Activated CD8-positive, alpha-beta memory T cell treated with anti-CD3 and anti-CD28 coated beads, Interleukin-2, amount 50 U/mL, for 1 hour (primary cell): ENCODE measurements at regions not wholly inside any gene's neighbourhood (a gene's known extent, or its start where the extent isn't known, plus 50 kb on each side); places are given as distances from the start of the nearest gene placed in this dataset.

Source experiments
- DNase-seq: peaks from one replicate; pipeline ENCODE4 v3.0.0-alpha.2; 2020; ENCODE audit errors: extremely low read depth

- no peak for DNase-seq
Observed at GRCh38 chr10:4527281-4527970, 298.6 kb upstream of the AKR1E2 start.

GRCh38 chr10:4526311-4526731 is 299.7 kb upstream of the AKR1E2 start:
- DNase-seq: no peak

GRCh38 chr10:4525103-4525502 is 300.9 kb upstream of the AKR1E2 start:
- no peak for DNase-seq

- DNase-seq: no peak
Observed at GRCh38 chr10:4522296-4523000, 303.6 kb upstream of the AKR1E2 start.

DNA sequence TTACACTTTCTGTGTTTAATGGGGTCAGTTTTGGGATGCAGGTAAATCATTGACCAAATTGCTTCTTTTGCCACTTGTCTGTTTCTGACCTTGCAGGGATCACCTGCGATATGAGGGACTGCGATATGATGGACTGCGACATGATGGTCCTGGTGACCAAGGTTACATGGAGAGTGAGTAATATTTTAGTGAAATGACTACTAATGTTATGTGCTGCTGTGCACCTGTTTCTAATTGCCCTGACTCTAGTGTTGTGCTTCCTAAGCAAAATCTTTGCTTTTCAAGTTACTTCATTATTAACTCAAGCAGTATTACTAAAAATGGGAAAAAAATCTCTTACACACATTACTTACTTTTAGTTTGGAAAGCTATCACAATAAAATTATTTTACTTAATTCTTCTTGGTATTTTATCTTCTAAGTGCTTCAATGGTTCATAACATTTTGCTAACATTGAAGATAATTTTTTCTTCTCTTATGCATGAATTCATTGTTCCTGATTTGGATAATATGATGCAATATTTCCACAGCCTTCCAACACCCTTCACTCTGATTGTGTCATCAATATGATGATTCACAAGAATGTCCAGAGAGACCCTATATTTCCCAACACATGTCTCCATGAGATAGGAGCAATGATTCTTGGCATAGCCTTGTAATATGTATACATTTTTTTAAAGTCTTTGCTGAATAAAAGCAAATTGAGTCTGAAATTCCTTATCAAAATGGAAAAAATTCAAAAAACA is 306.2 kb upstream of the AKR1E2 start:
- no peak for DNase-seq

GRCh38 chr10:4517746-4518145 is 308.3 kb upstream of the AKR1E2 start:
- no peak for DNase-seq

- no peak for DNase-seq
Observed at GRCh38 chr10:4515721-4516120, 310.3 kb upstream of the AKR1E2 start.

DNA sequence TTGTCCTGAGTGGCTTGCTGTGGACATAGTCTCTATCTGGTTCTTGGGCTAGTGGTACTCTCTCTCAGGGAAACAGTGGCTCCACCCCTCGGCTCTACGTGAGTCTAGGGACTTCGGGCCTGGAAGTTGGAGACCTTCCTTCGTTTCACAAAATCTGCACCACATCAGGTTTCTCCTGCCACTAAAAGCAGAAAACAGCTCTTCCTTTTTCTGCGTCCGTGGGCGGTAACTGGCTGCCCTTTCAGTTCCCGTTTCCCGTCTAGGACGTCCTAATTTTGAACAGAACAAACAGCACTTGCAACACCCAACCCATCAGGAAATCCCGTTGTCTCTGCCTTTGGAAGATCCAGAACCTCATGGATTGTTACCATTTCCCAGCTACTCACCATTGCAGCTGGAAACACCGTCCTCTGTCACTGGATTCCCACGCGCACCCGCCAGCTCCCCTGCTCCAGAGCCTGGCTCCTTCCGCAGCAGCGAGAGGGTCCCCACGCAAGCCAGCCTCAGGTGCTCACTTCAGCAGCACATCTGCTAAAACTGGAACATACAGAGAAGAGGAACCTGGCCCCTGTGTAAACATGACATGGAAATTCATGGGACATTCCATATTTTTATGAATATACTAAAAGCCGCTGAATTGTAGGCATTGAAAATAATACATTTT is 311.4 kb upstream of the AKR1E2 start:
- DNase-seq: no peak

DNA sequence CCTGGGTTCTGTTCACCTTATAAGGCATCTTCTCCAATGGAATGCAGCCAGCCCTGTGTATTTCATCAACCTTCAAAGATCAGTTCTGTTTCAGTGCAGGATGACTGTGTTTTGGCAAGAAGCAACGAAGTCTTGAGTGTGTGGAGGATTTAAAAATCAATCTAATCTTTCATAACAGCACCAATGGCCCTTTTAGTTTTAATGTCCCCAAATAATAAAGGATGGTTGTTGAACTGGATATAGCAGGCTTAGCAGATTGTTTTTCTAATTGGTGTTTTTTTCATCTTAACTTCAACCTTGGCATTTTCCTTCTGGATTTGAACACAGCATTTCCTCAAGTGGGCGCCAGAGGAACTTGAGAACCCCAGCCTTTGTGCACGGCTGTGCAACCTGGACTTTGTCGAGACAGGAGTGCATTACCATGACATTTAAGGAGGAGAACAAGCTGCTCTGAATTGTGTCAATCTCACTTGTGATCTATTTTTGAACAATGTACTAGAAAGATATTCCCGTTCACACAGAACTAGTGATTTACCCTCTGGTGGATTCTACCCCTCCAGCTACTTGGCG is 313.3 kb upstream of the AKR1E2 start:
- no peak for DNase-seq

DNA sequence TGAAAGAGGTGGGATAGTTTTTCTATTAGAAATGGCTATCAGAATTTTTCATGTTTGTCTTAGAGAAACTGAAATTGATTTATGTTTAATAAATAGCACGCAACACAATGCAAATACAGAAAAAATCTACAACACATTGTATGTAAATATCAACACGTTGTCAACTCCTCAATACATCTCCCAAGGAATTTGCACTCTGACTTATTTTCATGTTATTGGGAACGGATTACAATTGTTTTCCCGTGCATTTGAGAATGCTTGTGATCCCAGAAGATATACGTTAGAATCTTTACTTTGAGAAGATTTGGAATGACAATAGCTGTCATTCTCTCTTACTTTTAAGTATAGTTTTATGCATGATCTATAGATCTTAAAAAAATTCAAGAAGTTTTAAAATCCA is 313.8 kb upstream of the AKR1E2 start:
- DNase-seq: no peak

- DNase-seq: no peak
Observed at GRCh38 chr10:4511509-4511908, 314.5 kb upstream of the AKR1E2 start.

DNA sequence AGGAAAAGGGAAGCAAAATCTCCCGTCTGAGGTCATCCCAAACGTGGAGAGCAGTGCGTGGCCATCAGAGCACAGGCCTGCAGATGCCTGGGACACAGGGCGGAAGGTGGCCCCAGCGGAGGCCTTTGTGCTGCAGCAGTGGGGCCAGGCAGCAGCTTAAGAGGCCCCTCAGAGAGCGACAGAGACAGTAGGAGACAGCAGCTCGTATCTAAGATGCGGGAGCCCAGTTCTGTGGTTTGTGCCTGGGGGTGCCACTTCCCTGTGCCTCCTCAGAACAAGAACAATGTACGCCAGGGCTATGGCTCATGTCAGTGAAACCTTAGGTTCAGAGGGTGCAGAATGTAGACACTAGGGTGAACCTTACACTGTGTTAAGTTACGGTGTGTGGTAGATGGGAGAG is 316.6 kb upstream of the AKR1E2 start:
- no peak for DNase-seq

GRCh38 chr10:4506095-4506494 is 319.9 kb upstream of the AKR1E2 start:
- no peak for DNase-seq

DNA sequence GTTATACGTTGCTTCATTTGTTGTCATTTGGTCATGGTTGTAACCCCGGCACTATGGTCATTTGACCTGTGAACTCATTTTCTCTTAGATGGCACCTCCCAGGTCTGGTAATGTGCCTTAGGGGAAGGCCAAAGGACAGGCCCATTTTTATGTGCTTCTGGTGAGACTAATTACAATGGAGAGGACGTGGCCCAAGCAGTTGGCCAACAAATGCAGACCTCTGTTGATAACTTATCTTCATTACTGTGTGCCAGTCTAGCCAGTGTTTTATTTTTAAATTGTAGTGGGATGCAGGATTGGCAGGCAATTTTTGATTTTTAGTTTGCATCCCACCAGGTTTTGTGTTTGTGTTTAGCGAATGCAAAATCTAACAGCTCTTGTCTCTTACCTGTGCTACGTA is 321.5 kb upstream of the AKR1E2 start:
- no peak for DNase-seq

- DNase-seq: no peak
Observed at GRCh38 chr10:4503076-4503475, 322.9 kb upstream of the AKR1E2 start.

DNA sequence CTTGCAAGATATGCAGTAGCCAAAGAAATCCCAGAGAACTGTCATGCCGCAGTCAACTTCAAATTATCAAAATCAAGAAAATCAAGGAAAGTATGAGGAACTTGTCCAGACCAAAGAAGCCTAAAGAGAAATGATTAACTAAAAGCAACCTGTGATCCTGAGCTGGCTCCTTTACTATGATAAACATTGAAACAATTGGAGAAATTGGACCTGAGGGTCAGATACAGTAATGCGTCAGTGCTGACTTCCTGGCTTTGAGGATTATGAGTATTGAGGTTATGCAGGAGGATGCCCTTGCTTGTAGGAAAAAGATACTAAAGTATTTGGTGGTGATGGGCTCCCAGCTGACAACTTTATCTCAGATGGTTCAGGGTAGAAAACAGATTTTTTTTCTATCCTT is 324.7 kb upstream of the AKR1E2 start:
- no peak for DNase-seq

- no peak for DNase-seq
Observed at GRCh38 chr10:4498711-4499251, 327.2 kb upstream of the AKR1E2 start.

GRCh38 chr10:4494551-4494950 is 331.5 kb upstream of the AKR1E2 start:
- DNase-seq: no peak

- no peak for DNase-seq
Observed at GRCh38 chr10:4492202-4492601, 333.8 kb upstream of the AKR1E2 start.

DNA sequence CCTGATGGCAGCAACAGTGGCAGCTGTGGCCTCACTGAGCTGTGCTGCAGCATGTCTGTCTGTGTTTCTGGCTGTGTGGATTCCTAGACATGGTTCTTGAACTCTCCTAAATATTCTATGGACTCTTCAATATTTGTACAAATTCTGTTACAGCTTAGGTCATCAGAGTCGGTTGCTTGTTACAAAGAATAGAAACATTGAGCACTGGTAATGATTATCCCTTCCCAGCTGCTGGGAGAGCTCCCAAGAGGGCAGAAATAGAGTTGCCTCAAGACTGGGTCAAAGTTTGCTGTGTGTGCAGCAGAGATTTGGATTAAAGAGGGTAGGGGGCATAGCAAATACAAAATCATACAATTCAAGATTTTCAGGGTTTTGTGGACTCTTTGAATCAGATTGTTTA is 337.1 kb upstream of the AKR1E2 start:
- DNase-seq: no peak

- no peak for DNase-seq
Observed at GRCh38 chr10:4485636-4486035, 340.4 kb upstream of the AKR1E2 start.

GRCh38 chr10:4483811-4484210 is 342.2 kb upstream of the AKR1E2 start:
- DNase-seq: no peak
